ENCODE measurements at regions not wholly inside any gene's neighbourhood (a gene's known extent, or its start where the extent isn't known, plus 50 kb on each side); places are given as distances from the start of the nearest gene placed in this dataset.

GRCh38 chr11:134628426-134628825 is 216.4 kb upstream of the B3GAT1 start:
- TF ChIP-seq, protein P1, sequence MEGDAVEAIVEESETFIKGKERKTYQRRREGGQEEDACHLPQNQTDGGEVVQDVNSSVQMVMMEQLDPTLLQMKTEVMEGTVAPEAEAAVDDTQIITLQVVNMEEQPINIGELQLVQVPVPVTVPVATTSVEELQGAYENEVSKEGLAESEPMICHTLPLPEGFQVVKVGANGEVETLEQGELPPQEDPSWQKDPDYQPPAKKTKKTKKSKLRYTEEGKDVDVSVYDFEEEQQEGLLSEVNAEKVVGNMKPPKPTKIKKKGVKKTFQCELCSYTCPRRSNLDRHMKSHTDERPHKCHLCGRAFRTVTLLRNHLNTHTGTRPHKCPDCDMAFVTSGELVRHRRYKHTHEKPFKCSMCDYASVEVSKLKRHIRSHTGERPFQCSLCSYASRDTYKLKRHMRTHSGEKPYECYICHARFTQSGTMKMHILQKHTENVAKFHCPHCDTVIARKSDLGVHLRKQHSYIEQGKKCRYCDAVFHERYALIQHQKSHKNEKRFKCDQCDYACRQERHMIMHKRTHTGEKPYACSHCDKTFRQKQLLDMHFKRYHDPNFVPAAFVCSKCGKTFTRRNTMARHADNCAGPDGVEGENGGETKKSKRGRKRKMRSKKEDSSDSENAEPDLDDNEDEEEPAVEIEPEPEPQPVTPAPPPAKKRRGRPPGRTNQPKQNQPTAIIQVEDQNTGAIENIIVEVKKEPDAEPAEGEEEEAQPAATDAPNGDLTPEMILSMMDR (IDR thresholded peaks at IDR 0.05; ENCODE audit: unreplicated experiment) = no peak
- BruUV-seq (replicated peaks) = no TSS peak
- ChIA-PET CTCF (no interaction called here), POLR2A (no interaction called here)
- Mint-ChIP-seq H3K4me1 (ENCODE audit: insufficient read depth, unreplicated experiment) (no peaks in the 10 kb centered on the region), H3K27ac (ENCODE audit: low read depth, unreplicated experiment) (no peak overlapping the region), H3K4me3 (ENCODE audit: unreplicated experiment) (no peak overlapping the region), H3K36me3 (ENCODE audit: insufficient read depth, unreplicated experiment) (no peaks in the 10 kb centered on the region), H3K9me3 (ENCODE audit: unreplicated experiment) (no peaks in the 10 kb centered on the region), H3K27me3 (ENCODE audit: insufficient read depth, unreplicated experiment) (no peaks in the 10 kb centered on the region)
- no peak for DNase-seq (ENCODE audit: unreplicated experiment)
- intact Hi-C loops (cut with micrococcal nuclease) = no loop called here

DNA sequence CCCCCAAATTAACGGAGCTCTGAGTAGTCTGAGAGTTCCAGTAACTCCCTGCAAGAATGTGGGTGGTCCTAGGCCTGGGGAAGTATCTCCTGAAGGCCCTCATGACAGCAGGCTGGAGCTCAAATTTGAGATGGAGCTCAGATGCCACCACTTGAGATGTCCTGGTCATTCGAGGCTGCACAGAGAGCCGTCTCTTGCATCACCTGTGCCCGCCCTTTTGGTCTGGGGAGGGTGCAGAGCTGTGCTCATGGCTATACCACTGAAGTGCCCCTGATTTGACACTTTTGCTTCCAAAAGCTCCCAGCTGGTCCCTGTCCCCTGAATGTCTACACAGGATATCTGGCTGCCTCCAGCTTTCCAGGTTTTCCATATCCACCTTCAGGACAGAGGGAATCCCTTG is 214.0 kb upstream of the B3GAT1 start:
- Mint-ChIP-seq H3K27me3 (ENCODE audit: insufficient read depth, unreplicated experiment) (no peaks in the 10 kb centered on the region), H3K4me1 (ENCODE audit: insufficient read depth, unreplicated experiment) (no peaks in the 10 kb centered on the region), H3K9me3 (ENCODE audit: unreplicated experiment) (peaks cover 6% of the 10 kb centered on the region), H3K4me3 (ENCODE audit: unreplicated experiment) (no peak overlapping the region), H3K36me3 (ENCODE audit: insufficient read depth, unreplicated experiment) (no peaks in the 10 kb centered on the region), H3K27ac (ENCODE audit: low read depth, unreplicated experiment) (no peak overlapping the region)
- intact Hi-C loops (cut with micrococcal nuclease) = no loop called here
- DNase-seq (ENCODE audit: unreplicated experiment) = no peak
- TF ChIP-seq, protein P1 (IDR thresholded peaks at IDR 0.05; ENCODE audit: unreplicated experiment) = no peak
- BruUV-seq (replicated peaks) = no TSS peak
- CTCF ChIA-PET = interaction anchor here (0.9 to 1.2 kb wide), 2 partner anchors 58 to 365 kb away, joined by 3 read pairs; no protein-coding TSS in a partner anchor
- POLR2A ChIA-PET = interaction anchor here (0.7 kb wide), 1 partner anchor 60 kb away, joined by 4 read pairs; no protein-coding TSS in a partner anchor

GRCh38 chr11:134625631-134626030 is 213.6 kb upstream of the B3GAT1 start:
- H3K27ac Mint-ChIP-seq (ENCODE audit: low read depth, unreplicated experiment) = no peak overlapping the region
- no peak for DNase-seq (ENCODE audit: unreplicated experiment)
- ChIA-PET CTCF (interaction anchor here (1.2 kb wide), 1 partner anchor 58 kb away, joined by 3 read pairs; no protein-coding TSS in a partner anchor), POLR2A (interaction anchor here (0.7 kb wide), 1 partner anchor 60 kb away, joined by 4 read pairs; no protein-coding TSS in a partner anchor)
- TF ChIP-seq, protein P1 (IDR thresholded peaks at IDR 0.05; ENCODE audit: unreplicated experiment) = no peak
- no peaks in the 10 kb centered on the region for H3K27me3 Mint-ChIP-seq (ENCODE audit: insufficient read depth, unreplicated experiment)
- BruUV-seq (replicated peaks) = no TSS peak
- peaks cover 10% of the 10 kb centered on the region for H3K9me3 Mint-ChIP-seq (ENCODE audit: unreplicated experiment)
- no peak overlapping the region for H3K4me3 Mint-ChIP-seq (ENCODE audit: unreplicated experiment)
- no peaks in the 10 kb centered on the region for H3K4me1 Mint-ChIP-seq (ENCODE audit: insufficient read depth, unreplicated experiment)
- intact Hi-C loops (cut with micrococcal nuclease) = no loop called here
- H3K36me3 Mint-ChIP-seq (ENCODE audit: insufficient read depth, unreplicated experiment) = no peaks in the 10 kb centered on the region

GRCh38 chr11:134625151-134625550 is 213.1 kb upstream of the B3GAT1 start:
- H3K36me3 Mint-ChIP-seq (ENCODE audit: insufficient read depth, unreplicated experiment) = no peaks in the 10 kb centered on the region
- POLR2A ChIA-PET = interaction anchor here (0.6 kb wide), 1 partner anchor 62 kb away, joined by 3 read pairs; no protein-coding TSS in a partner anchor
- no peaks in the 10 kb centered on the region for H3K27me3 Mint-ChIP-seq (ENCODE audit: insufficient read depth, unreplicated experiment)
- no TSS peak for BruUV-seq (replicated peaks)
- H3K4me3 Mint-ChIP-seq (ENCODE audit: unreplicated experiment) = no peak overlapping the region
- intact Hi-C loops (cut with micrococcal nuclease) = no loop called here
- no peak for DNase-seq (ENCODE audit: unreplicated experiment)
- H3K9me3 Mint-ChIP-seq (ENCODE audit: unreplicated experiment) = peaks cover 15% of the 10 kb centered on the region
- TF ChIP-seq, protein P1 (IDR thresholded peaks at IDR 0.05; ENCODE audit: unreplicated experiment) = no peak
- CTCF ChIA-PET = no interaction called here
- no peaks in the 10 kb centered on the region for H3K4me1 Mint-ChIP-seq (ENCODE audit: insufficient read depth, unreplicated experiment)
- H3K27ac Mint-ChIP-seq (ENCODE audit: low read depth, unreplicated experiment) = no peak overlapping the region

Data from MCF 10A (cell line).